Mesenchymal stem cell (in vitro differentiated cells and primary cell): ENCODE measurements at regions not wholly inside any gene's neighbourhood (a gene's known extent, or its start where the extent isn't known, plus 50 kb on each side); places are given as distances from the start of the nearest gene placed in this dataset.

Experiments
- DNase-seq: peaks from one replicate; pipeline ENCODE4 v3.0.0-alpha.2; 2013
- H2AFZ ChIP-seq: one replicate; pipeline ENCODE4 v1.6.1; 2013; ENCODE audit warnings: low read depth, mild to moderate bottlenecking, control low read depth, inconsistent platforms, low read length, moderate library complexity
- H2AK5ac ChIP-seq: 2 replicates; pipeline ENCODE4 v1.6.1; 2013; ENCODE audit warnings: low read length, moderate library complexity, mild to moderate bottlenecking, inconsistent platforms; ENCODE audit not compliant: severe bottlenecking
- H2BK120ac ChIP-seq: one replicate; pipeline ENCODE4 v1.6.1; 2013; ENCODE audit warnings: low read depth, mild to moderate bottlenecking, inconsistent platforms, low read length, moderate library complexity
- H2BK12ac ChIP-seq, 2 experiments: one replicate each; pipeline ENCODE4 v1.6.1; 2013; ENCODE audit warnings: inconsistent platforms in 2 of 2, low read length in 2 of 2, mild to moderate bottlenecking in 2 of 2, moderate library complexity in 2 of 2, control low read depth in 1 of 2
- H2BK15ac ChIP-seq: one replicate; pipeline ENCODE4 v1.6.1; 2013; ENCODE audit warnings: mild to moderate bottlenecking, low read depth, inconsistent platforms; ENCODE audit not compliant: poor library complexity, severe bottlenecking
- H2BK5ac ChIP-seq: 2 replicates; pipeline ENCODE4 v1.6.1; 2013; ENCODE audit warnings: low read depth, mild to moderate bottlenecking, low read length, control low read depth, inconsistent platforms; ENCODE audit not compliant: poor library complexity, severe bottlenecking
- H3K14ac ChIP-seq, 2 experiments: one replicate each; pipeline ENCODE4 v1.6.1; 2013; ENCODE audit warnings: inconsistent platforms in 2 of 2, low read length in 2 of 2, control low read depth in 1 of 2, mild to moderate bottlenecking in 1 of 2, moderate library complexity in 1 of 2
- H3K18ac ChIP-seq, 2 experiments: one replicate each; pipeline ENCODE4 v1.6.1; 2013; ENCODE audit warnings: inconsistent platforms in 2 of 2, low read length in 2 of 2, control low read depth in 1 of 2, low read depth in 1 of 2, mild to moderate bottlenecking in 1 of 2
- H3K23ac ChIP-seq, 2 experiments: one replicate each; pipeline ENCODE4 v1.6.1; 2013; ENCODE audit warnings: inconsistent platforms in 2 of 2, low read length in 2 of 2, mild to moderate bottlenecking in 2 of 2, moderate library complexity in 2 of 2, control low read depth in 1 of 2
- H3K27ac ChIP-seq: 2 replicates; pipeline ENCODE4 v1.5.1; 2013; ENCODE audit warnings: mild to moderate bottlenecking, moderate library complexity, low read length, control low read depth, inconsistent platforms; ENCODE audit not compliant: poor library complexity, severe bottlenecking
- H3K27me3 ChIP-seq, 2 experiments: 2 replicates each; pipeline versions ENCODE4 v1.6.1 to v1.7.0; 2013; ENCODE audit warnings: low read length in 2 of 2, mild to moderate bottlenecking in 2 of 2, moderate library complexity in 2 of 2, control low read depth in 1 of 2, inconsistent platforms in 1 of 2; ENCODE audit not compliant: control insufficient read depth in 1 of 2, insufficient read depth in 1 of 2
- H3K36me3 ChIP-seq, 2 experiments: 2 replicates each; pipeline versions ENCODE4 v1.6.1 to v1.7.0; 2013; ENCODE audit warnings: low read length in 2 of 2, control low read depth in 1 of 2, inconsistent platforms in 1 of 2, low read depth in 1 of 2, mild to moderate bottlenecking in 1 of 2; ENCODE audit not compliant: insufficient read depth in 2 of 2, control insufficient read depth in 1 of 2
- H3K4ac ChIP-seq, 2 experiments: one replicate each; pipeline ENCODE4 v1.6.1; 2013; ENCODE audit warnings: inconsistent platforms in 2 of 2, low read length in 2 of 2, mild to moderate bottlenecking in 2 of 2, moderate library complexity in 2 of 2, control low read depth in 1 of 2, low read depth in 1 of 2
- H3K4me1 ChIP-seq: 2 replicates; pipeline ENCODE4 v1.6.1; 2013; ENCODE audit warnings: low read depth, low read length, control low read depth; ENCODE audit not compliant: control insufficient read depth, insufficient read depth
- H3K4me2 ChIP-seq: 2 replicates; pipeline ENCODE4 v1.6.1; 2013; ENCODE audit warnings: low read length, mild to moderate bottlenecking, inconsistent platforms; ENCODE audit not compliant: poor library complexity, severe bottlenecking
- H3K4me3 ChIP-seq, 2 experiments: 2 replicates each; pipeline versions ENCODE4 v1.5.1 to v1.7.0; 2013; ENCODE audit warnings: low read length in 2 of 2, mild to moderate bottlenecking in 2 of 2, control low read depth in 1 of 2, low read depth in 1 of 2; ENCODE audit not compliant: insufficient read depth in 1 of 2
- H3K79me1 ChIP-seq: replicated peaks from 2 replicates; pipeline ENCODE4 v1.6.1; 2013; ENCODE audit warnings: mild to moderate bottlenecking, control low read depth, low read length, inconsistent platforms; ENCODE audit not compliant: poor library complexity, severe bottlenecking
- H3K9ac ChIP-seq: 2 replicates; pipeline ENCODE4 v1.7.0; 2013; ENCODE audit warnings: mild to moderate bottlenecking, low read length, moderate library complexity
- H3K9me3 ChIP-seq: 2 replicates; pipeline ENCODE4 v1.7.0; 2013; ENCODE audit warnings: mild to moderate bottlenecking, low read length; ENCODE audit not compliant: control insufficient read depth
- H4K8ac ChIP-seq: one replicate; pipeline ENCODE4 v1.6.1; 2013; ENCODE audit warnings: inconsistent platforms, mild to moderate bottlenecking, low read length, moderate library complexity
- H4K91ac ChIP-seq: one replicate; pipeline ENCODE4 v1.6.1; 2013; ENCODE audit warnings: mild to moderate bottlenecking, low read length, inconsistent platforms
- WGBS: methylation state at CpG from one replicate; pipeline ENCODE4 v1.1.7; 2013; ENCODE audit warnings: mixed read lengths; 5-methylcytosine and 5-hydroxymethylcytosine counted together

- Histone ChIP-seq H3K4me2 (no peak overlapping the region), H3K14ac (no peak overlapping the region), H3K4me1 (no peaks in the 10 kb centered on the region), H3K9ac (no peak overlapping the region), H2BK15ac (no peak overlapping the region), H3K27ac (no peak overlapping the region), H2BK12ac (no peak overlapping the region), H3K27me3 (no peaks in the 10 kb centered on the region), H2AK5ac (no peak overlapping the region), H4K8ac (no peak overlapping the region), H2BK5ac (no peak overlapping the region), H2AFZ (no peak overlapping the region), H3K4me3 (no peak overlapping the region), H3K4ac (no peak overlapping the region), H3K79me1 (no peaks in the 10 kb centered on the region), H3K36me3 (no peaks in the 10 kb centered on the region), H3K18ac (no peak overlapping the region), H2BK120ac (no peak overlapping the region), H3K23ac (no peak overlapping the region), H4K91ac (no peak overlapping the region), H3K9me3 (no peaks in the 10 kb centered on the region)
- no peak for DNase-seq
- WGBS: 88% methylated on average over 6 of the region's 6 CpGs
Measured at GRCh38 chr22:49561976-49562375, 265.7 kb downstream of the BRD1 start.

GRCh38 chr22:49561338-49561737 lies 266.3 kb downstream of the BRD1 start:
- Histone ChIP-seq H3K9me3 (no peaks in the 10 kb centered on the region), H3K27me3 (no peaks in the 10 kb centered on the region), H4K91ac (no peak overlapping the region), H3K79me1 (no peaks in the 10 kb centered on the region), H3K4me2 (no peak overlapping the region), H3K18ac (no peak overlapping the region), H3K4ac (no peak overlapping the region), H3K27ac (no peak overlapping the region), H2BK15ac (no peak overlapping the region), H3K4me1 (no peaks in the 10 kb centered on the region), H3K23ac (no peak overlapping the region), H2AFZ (no peak overlapping the region), H3K14ac (no peak overlapping the region), H4K8ac (no peak overlapping the region), H3K4me3 (no peak overlapping the region), H3K9ac (no peak overlapping the region), H2BK12ac (no peak overlapping the region), H2AK5ac (no peak overlapping the region), H3K36me3 (no peaks in the 10 kb centered on the region), H2BK120ac (no peak overlapping the region), H2BK5ac (no peak overlapping the region)
- no peak for DNase-seq
- 88% methylated on average over 3 of the region's 4 CpGs for WGBS

- Histone ChIP-seq H3K79me1 (no peaks in the 10 kb centered on the region), H3K9ac (no peak overlapping the region), H3K23ac (no peak overlapping the region), H2AFZ (no peak overlapping the region), H3K4me1 (no peaks in the 10 kb centered on the region), H2BK5ac (no peak overlapping the region), H2BK12ac (no peak overlapping the region), H3K27me3 (no peaks in the 10 kb centered on the region), H3K9me3 (peaks cover 3% of the 10 kb centered on the region), H2BK15ac (no peak overlapping the region), H3K14ac (no peak overlapping the region), H3K18ac (no peak overlapping the region), H3K27ac (no peak overlapping the region), H2BK120ac (no peak overlapping the region), H3K36me3 (no peaks in the 10 kb centered on the region), H4K8ac (no peak overlapping the region), H3K4me2 (no peak overlapping the region), H2AK5ac (no peak overlapping the region), H4K91ac (no peak overlapping the region), H3K4me3 (no peak overlapping the region), H3K4ac (no peak overlapping the region)
- 84% methylated on average over 11 of the region's 11 CpGs for WGBS
- DNase-seq: no peak
Measured at GRCh38 chr22:49555526-49555925, 272.1 kb downstream of the BRD1 start.

- Histone ChIP-seq H3K27ac (no peak overlapping the region), H3K4me2 (no peak overlapping the region), H3K9ac (no peak overlapping the region), H3K4me3 (peak overlapping the region in 1 of 2 experiments; percentile 30), H3K36me3 (no peaks in the 10 kb centered on the region), H3K18ac (no peak overlapping the region), H3K27me3 (no peaks in the 10 kb centered on the region), H3K79me1 (no peaks in the 10 kb centered on the region), H4K8ac (no peak overlapping the region), H2BK15ac (no peak overlapping the region), H2BK120ac (no peak overlapping the region), H2AFZ (no peak overlapping the region), H2AK5ac (no peak overlapping the region), H3K9me3 (peaks cover 3% of the 10 kb centered on the region), H3K4ac (no peak overlapping the region), H3K14ac (no peak overlapping the region), H4K91ac (no peak overlapping the region), H2BK5ac (no peak overlapping the region), H3K4me1 (no peaks in the 10 kb centered on the region), H2BK12ac (no peak overlapping the region), H3K23ac (no peak overlapping the region)
- DNase-seq: no peak
- 91% methylated on average over 17 of the region's 17 CpGs for WGBS
Measured at GRCh38 chr22:49554741-49555140, 272.9 kb downstream of the BRD1 start.
